HG02870 (cell line): ENCODE measurements at regions not wholly inside any gene's neighbourhood (a gene's known extent, or its start where the extent isn't known, plus 50 kb on each side); places are given as distances from the start of the nearest gene placed in this dataset.

Experiments used
- ATAC-seq: cut with Tn5 transposase; IDR thresholded peaks from one replicate; pipeline ENCODE4 v1.9.1; 2021; ENCODE audit warnings: mild to moderate bottlenecking, moderate library complexity; ENCODE audit not compliant: unreplicated experiment

GRCh38 chr17:77580531-77581270 is 377.8 kb upstream of the TNRC6C start:
- ATAC-seq = no peak

GRCh38 chr17:77581480-77581879 is 377.0 kb upstream of the TNRC6C start:
- no peak for ATAC-seq

GRCh38 chr17:77585142-77585860 is 373.2 kb upstream of the TNRC6C start:
- no peak for ATAC-seq

GRCh38 chr17:77590951-77591735 is 367.4 kb upstream of the TNRC6C start:
- no peak for ATAC-seq

GRCh38 chr17:77592106-77592865 is 366.2 kb upstream of the TNRC6C start:
- ATAC-seq = no peak

- ATAC-seq = no peak
Observed at GRCh38 chr17:77593081-77593480, 365.4 kb upstream of the TNRC6C start.

- no peak for ATAC-seq
Observed at GRCh38 chr17:77594416-77595209, 363.9 kb upstream of the TNRC6C start.

GRCh38 chr17:77596491-77597417 is 361.7 kb upstream of the TNRC6C start:
- ATAC-seq = no peak

- ATAC-seq = no peak
Observed at GRCh38 chr17:77597418-77598240, 360.9 kb upstream of the TNRC6C start.

- ATAC-seq = no peak
Observed at GRCh38 chr17:77598241-77598620, 360.3 kb upstream of the TNRC6C start.

- ATAC-seq = no peak
Observed at GRCh38 chr17:77599699-77600098, 358.8 kb upstream of the TNRC6C start.

GRCh38 chr17:77600346-77600745 is 358.2 kb upstream of the TNRC6C start:
- ATAC-seq = no peak

GRCh38 chr17:77601054-77601979 is 357.2 kb upstream of the TNRC6C start:
- no peak for ATAC-seq

GRCh38 chr17:77602062-77602746 is 356.3 kb upstream of the TNRC6C start:
- no peak for ATAC-seq

- ATAC-seq = no peak
Observed at GRCh38 chr17:77602883-77603640, 355.4 kb upstream of the TNRC6C start.
